ENCODE measurements at regions not wholly inside any gene's neighbourhood (a gene's known extent, or its start where the extent isn't known, plus 50 kb on each side); places are given as distances from the start of the nearest gene placed in this dataset.

DNA sequence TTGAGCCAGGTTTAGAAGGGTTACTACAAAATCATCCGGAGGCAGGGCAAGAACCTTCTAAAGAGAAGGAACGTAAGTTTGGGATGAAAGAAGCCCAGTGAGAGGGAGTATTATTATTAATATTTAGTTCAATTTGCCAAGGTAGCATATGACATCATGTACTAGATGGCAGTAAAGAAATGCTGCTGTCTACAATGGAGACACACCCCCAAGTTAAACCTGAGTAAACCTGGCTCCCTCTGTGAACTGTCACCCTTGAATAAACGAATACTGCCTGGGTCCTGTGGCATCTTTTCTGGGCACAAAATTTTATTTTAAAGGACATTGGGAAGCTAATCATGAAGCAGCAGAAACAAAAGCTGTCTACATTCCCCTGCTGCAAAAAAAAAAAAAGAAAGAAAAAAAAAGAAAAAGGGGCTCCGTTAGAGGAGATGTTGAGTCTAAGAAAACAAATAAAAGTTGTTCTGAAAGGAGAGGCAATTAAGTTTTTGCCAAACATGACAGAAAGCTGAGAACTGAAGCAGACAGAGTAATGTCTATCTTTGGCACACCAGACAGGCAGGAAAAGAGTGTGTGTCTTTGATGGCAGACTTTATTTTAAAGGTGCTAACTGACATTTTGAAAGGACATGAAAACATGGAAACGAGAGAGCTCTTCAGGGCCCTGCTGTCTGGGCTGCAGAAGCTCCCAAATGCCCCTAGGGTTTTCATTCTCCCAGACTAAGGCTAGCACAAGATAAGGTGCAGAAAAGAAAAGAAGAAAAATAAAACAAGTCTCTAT lies 557.7 kb upstream of the CHAC2 start:
- TF ChIP-seq, protein P1, sequence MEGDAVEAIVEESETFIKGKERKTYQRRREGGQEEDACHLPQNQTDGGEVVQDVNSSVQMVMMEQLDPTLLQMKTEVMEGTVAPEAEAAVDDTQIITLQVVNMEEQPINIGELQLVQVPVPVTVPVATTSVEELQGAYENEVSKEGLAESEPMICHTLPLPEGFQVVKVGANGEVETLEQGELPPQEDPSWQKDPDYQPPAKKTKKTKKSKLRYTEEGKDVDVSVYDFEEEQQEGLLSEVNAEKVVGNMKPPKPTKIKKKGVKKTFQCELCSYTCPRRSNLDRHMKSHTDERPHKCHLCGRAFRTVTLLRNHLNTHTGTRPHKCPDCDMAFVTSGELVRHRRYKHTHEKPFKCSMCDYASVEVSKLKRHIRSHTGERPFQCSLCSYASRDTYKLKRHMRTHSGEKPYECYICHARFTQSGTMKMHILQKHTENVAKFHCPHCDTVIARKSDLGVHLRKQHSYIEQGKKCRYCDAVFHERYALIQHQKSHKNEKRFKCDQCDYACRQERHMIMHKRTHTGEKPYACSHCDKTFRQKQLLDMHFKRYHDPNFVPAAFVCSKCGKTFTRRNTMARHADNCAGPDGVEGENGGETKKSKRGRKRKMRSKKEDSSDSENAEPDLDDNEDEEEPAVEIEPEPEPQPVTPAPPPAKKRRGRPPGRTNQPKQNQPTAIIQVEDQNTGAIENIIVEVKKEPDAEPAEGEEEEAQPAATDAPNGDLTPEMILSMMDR (tag by site-specific recombination; IDR thresholded peaks at IDR 0.05): no peak
- TF ChIP-seq RBAK (tag by site-specific recombination; IDR thresholded peaks at IDR 0.05) (no peak), MYNN (tag by site-specific recombination; IDR thresholded peaks at IDR 0.05; ENCODE audit: borderline replicate concordance) (no peak), ZNF600 (tag by site-specific recombination; IDR thresholded peaks at IDR 0.05) (no peak), GLI4 (tag by site-specific recombination; IDR thresholded peaks at IDR 0.05) (no peak), GLI2 (tag by site-specific recombination; IDR thresholded peaks at IDR 0.05; ENCODE audit: borderline replicate concordance, low read depth) (no peak), ZNF785 (tag by site-specific recombination; IDR thresholded peaks at IDR 0.05) (no peak), KLF16 (tag by site-specific recombination; IDR thresholded peaks at IDR 0.05) (no peak)
- TF ChIP-seq, protein P2, sequence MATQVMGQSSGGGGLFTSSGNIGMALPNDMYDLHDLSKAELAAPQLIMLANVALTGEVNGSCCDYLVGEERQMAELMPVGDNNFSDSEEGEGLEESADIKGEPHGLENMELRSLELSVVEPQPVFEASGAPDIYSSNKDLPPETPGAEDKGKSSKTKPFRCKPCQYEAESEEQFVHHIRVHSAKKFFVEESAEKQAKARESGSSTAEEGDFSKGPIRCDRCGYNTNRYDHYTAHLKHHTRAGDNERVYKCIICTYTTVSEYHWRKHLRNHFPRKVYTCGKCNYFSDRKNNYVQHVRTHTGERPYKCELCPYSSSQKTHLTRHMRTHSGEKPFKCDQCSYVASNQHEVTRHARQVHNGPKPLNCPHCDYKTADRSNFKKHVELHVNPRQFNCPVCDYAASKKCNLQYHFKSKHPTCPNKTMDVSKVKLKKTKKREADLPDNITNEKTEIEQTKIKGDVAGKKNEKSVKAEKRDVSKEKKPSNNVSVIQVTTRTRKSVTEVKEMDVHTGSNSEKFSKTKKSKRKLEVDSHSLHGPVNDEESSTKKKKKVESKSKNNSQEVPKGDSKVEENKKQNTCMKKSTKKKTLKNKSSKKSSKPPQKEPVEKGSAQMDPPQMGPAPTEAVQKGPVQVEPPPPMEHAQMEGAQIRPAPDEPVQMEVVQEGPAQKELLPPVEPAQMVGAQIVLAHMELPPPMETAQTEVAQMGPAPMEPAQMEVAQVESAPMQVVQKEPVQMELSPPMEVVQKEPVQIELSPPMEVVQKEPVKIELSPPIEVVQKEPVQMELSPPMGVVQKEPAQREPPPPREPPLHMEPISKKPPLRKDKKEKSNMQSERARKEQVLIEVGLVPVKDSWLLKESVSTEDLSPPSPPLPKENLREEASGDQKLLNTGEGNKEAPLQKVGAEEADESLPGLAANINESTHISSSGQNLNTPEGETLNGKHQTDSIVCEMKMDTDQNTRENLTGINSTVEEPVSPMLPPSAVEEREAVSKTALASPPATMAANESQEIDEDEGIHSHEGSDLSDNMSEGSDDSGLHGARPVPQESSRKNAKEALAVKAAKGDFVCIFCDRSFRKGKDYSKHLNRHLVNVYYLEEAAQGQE (tag by site-specific recombination; IDR thresholded peaks at IDR 0.05): no peak
- TF ChIP-seq, protein P3, sequence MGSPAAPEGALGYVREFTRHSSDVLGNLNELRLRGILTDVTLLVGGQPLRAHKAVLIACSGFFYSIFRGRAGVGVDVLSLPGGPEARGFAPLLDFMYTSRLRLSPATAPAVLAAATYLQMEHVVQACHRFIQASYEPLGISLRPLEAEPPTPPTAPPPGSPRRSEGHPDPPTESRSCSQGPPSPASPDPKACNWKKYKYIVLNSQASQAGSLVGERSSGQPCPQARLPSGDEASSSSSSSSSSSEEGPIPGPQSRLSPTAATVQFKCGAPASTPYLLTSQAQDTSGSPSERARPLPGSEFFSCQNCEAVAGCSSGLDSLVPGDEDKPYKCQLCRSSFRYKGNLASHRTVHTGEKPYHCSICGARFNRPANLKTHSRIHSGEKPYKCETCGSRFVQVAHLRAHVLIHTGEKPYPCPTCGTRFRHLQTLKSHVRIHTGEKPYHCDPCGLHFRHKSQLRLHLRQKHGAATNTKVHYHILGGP (tag by site-specific recombination; IDR thresholded peaks at IDR 0.05): no peak
- TF ChIP-seq, protein P4, sequence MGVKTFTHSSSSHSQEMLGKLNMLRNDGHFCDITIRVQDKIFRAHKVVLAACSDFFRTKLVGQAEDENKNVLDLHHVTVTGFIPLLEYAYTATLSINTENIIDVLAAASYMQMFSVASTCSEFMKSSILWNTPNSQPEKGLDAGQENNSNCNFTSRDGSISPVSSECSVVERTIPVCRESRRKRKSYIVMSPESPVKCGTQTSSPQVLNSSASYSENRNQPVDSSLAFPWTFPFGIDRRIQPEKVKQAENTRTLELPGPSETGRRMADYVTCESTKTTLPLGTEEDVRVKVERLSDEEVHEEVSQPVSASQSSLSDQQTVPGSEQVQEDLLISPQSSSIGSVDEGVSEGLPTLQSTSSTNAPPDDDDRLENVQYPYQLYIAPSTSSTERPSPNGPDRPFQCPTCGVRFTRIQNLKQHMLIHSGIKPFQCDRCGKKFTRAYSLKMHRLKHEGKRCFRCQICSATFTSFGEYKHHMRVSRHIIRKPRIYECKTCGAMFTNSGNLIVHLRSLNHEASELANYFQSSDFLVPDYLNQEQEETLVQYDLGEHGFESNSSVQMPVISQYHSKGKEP (tag by site-specific recombination; IDR thresholded peaks at IDR 0.05): no peak
